B cell (primary cell): ENCODE measurements at regions not wholly inside any gene's neighbourhood (a gene's known extent, or its start where the extent isn't known, plus 50 kb on each side); places are given as distances from the start of the nearest gene placed in this dataset.

Source experiments
- ATAC-seq: fragments of 200-7000 bp; cut with Tn5 transposase; one replicate; pipeline ENCODE4 v1.10.0; 2021; ENCODE audit warnings: low read depth, mild to moderate bottlenecking, moderate number of reproducible peaks, moderate library complexity
- CTCF ChIA-PET: fragments of 350-600 bp; sonication (Branson Sonifier 250); formaldehyde crosslinking; loops from one replicate; lab custom pipeline; 2021; ENCODE audit warnings: antibody characterized with exemption, inconsistent platforms; lab: Charles Lee
- POLR2A ChIA-PET: fragments of 350-600 bp; sonication (Branson Sonifier 250); formaldehyde crosslinking; loops from one replicate; lab custom pipeline; 2021; ENCODE audit warnings: antibody characterized with exemption; lab: Charles Lee
- DNase-seq: peaks from one replicate; pipeline ENCODE4 v3.0.0; 2013
- H2AFZ ChIP-seq: 2 replicates; pipeline ENCODE4 v1.6.1; 2012; ENCODE audit warnings: mild to moderate bottlenecking, low read depth, low read length; ENCODE audit not compliant: insufficient read depth, poor library complexity, severe bottlenecking
- H3K27ac ChIP-seq, 2 donors: 1 replicate in 1 of 2; 2 replicates in 1 of 2; pipeline ENCODE4 v1.5.1; 2012 to 2013; ENCODE audit warnings: low read length in 2 of 2, mild to moderate bottlenecking in 2 of 2, moderate library complexity in 1 of 2
- H3K27me3 ChIP-seq, 4 experiments: fragments of 200-600 bp in 1 of 4; sonication (generic) in 1 of 4; replicated peaks in 1 of 4; 1 replicate in 2 of 4; 2 replicates in 2 of 4; pipeline versions ENCODE4 v1.6.1 to v1.7.0; 2013 to 2016; ENCODE audit warnings: low read length in 3 of 4, mild to moderate bottlenecking in 2 of 4, mixed read lengths in 1 of 4, moderate library complexity in 1 of 4; ENCODE audit not compliant: insufficient read depth in 4 of 4, control insufficient read depth in 3 of 4; ENCODE audit errors: control extremely low read depth in 1 of 4
- H3K36me3 ChIP-seq, 2 experiments: replicated peaks in 1 of 2; 1 replicate in 1 of 2; 2 replicates in 1 of 2; pipeline versions ENCODE4 v1.6.1 to v1.7.1; 2013; ENCODE audit warnings: low read length in 1 of 2; ENCODE audit not compliant: insufficient read depth in 2 of 2, control insufficient read depth in 1 of 2; ENCODE audit errors: control extremely low read depth in 1 of 2, extremely low read depth in 1 of 2
- H3K4me1 ChIP-seq, 2 donors: fragments of 200-600 bp in 1 of 2; sonication (generic) in 1 of 2; 1 replicate in 1 of 2; 2 replicates in 1 of 2; pipeline versions ENCODE4 v1.5.1 to v1.6.1; 2013 to 2017; ENCODE audit warnings: low read length in 2 of 2; ENCODE audit not compliant: control insufficient read depth in 2 of 2, insufficient read depth in 2 of 2
- H3K4me2 ChIP-seq: replicated peaks from 2 replicates; pipeline ENCODE3; 2012; ENCODE audit warnings: mild to moderate bottlenecking, low read depth, low read length; ENCODE audit not compliant: poor library complexity, severe bottlenecking
- H3K4me3 ChIP-seq, 5 experiments: fragments of 200-600 bp in 1 of 5; sonication (generic) in 1 of 5; 1 replicate in 3 of 5; 2 replicates in 2 of 5; pipeline versions ENCODE4 v1.5.1 to v1.7.0; 2011 to 2016; ENCODE audit warnings: low read length in 4 of 5, mild to moderate bottlenecking in 4 of 5, low read depth in 2 of 5, control low read depth in 1 of 5, moderate library complexity in 1 of 5; ENCODE audit not compliant: insufficient read depth in 1 of 5; ENCODE audit errors: control extremely low read depth in 1 of 5, extremely low read depth in 1 of 5
- H3K79me2 ChIP-seq: fragments of 200-600 bp; sonication (generic); one replicate; pipeline ENCODE4 v1.6.0; 2016; ENCODE audit warnings: low read length; ENCODE audit not compliant: control insufficient read depth, insufficient read depth
- H3K9ac ChIP-seq: fragments of 200-600 bp; sonication (generic); 2 replicates; pipeline ENCODE4 v1.6.1; 2017; ENCODE audit warnings: mild to moderate bottlenecking, low read length, moderate library complexity
- H3K9me3 ChIP-seq, 3 donors: one replicate each; pipeline versions ENCODE4 v1.6.1 to v1.7.1; 2013; ENCODE audit warnings: low read length in 2 of 3; ENCODE audit not compliant: control insufficient read depth in 2 of 3, insufficient read depth in 1 of 3; ENCODE audit errors: control extremely low read depth in 1 of 3
- H4K20me1 ChIP-seq: 2 replicates; pipeline ENCODE4 v1.6.0; 2012; ENCODE audit warnings: mild to moderate bottlenecking, low read length; ENCODE audit not compliant: insufficient read depth, control insufficient read depth, poor library complexity, severe bottlenecking
- H3K27ac Mint-ChIP-seq: one replicate; pipeline ENCODE4 v1.8.0; 2021; ENCODE audit warnings: mixed read lengths
- H3K27me3 Mint-ChIP-seq: one replicate; pipeline ENCODE4 v1.8.0; 2021; ENCODE audit warnings: mixed read lengths
- H3K4me1 Mint-ChIP-seq: one replicate; pipeline ENCODE4 v1.8.0; 2021; ENCODE audit warnings: mixed read lengths
- H3K4me3 Mint-ChIP-seq: one replicate; pipeline ENCODE4 v1.8.0; 2021; ENCODE audit warnings: mixed read lengths
- H3K9me3 Mint-ChIP-seq: one replicate; pipeline ENCODE4 v1.8.0; 2022; ENCODE audit warnings: mixed read lengths; ENCODE audit not compliant: insufficient read depth
- EZH2 ChIP-seq: IDR thresholded peaks from 2 replicates; pipeline ENCODE4 v1.6.1; 2012; ENCODE audit warnings: borderline replicate concordance, low read depth, mild to moderate bottlenecking, moderate library complexity, low read length; ENCODE audit not compliant: insufficient read depth, poor library complexity, severe bottlenecking
- WGBS: methylation state at CpG from one replicate; pipeline ENCODE4 v1.1.5; 2013; ENCODE audit warnings: missing lambda C conversion rate; ENCODE audit not compliant: insufficient coverage; 5-methylcytosine and 5-hydroxymethylcytosine counted together
- intact Hi-C: fragments of 100-400 bp; cut with micrococcal nuclease; formaldehyde crosslinking; loops from one replicate; pipeline ENCODE4 v1.10.0; 2022
- TF ChIP-seq, protein P1 (sequence below): fragments of 200-600 bp; IDR thresholded peaks from one replicate; pipeline ENCODE4 v1.8.0; 2022; ENCODE audit warnings: antibody characterized with exemption, mild to moderate bottlenecking

DNA sequence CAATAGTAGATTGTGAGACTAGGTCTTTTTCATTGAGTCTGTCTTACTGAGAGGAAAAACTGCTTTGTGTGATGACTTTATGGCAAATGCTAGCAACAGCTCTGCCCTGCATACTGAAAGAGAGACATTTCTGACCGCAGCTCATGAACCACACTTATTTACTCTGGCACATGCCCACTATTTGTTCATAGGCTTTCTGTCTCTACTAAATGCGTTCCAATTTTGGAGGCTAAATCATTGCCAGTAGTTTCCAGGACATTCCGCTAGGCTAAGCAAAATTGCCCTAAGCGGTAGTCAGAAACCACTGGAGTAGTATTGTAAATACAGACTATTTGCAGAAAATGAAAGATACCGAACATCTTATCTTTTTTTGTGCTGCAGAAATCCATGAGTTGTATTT, 55.6 kb upstream of the DLX6 start:
- DNase-seq, result no peak
- TF ChIP-seq, protein P1, sequence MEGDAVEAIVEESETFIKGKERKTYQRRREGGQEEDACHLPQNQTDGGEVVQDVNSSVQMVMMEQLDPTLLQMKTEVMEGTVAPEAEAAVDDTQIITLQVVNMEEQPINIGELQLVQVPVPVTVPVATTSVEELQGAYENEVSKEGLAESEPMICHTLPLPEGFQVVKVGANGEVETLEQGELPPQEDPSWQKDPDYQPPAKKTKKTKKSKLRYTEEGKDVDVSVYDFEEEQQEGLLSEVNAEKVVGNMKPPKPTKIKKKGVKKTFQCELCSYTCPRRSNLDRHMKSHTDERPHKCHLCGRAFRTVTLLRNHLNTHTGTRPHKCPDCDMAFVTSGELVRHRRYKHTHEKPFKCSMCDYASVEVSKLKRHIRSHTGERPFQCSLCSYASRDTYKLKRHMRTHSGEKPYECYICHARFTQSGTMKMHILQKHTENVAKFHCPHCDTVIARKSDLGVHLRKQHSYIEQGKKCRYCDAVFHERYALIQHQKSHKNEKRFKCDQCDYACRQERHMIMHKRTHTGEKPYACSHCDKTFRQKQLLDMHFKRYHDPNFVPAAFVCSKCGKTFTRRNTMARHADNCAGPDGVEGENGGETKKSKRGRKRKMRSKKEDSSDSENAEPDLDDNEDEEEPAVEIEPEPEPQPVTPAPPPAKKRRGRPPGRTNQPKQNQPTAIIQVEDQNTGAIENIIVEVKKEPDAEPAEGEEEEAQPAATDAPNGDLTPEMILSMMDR, result no peak
- no peak for TF ChIP-seq EZH2
- no peak overlapping the region for H3K27ac ChIP-seq
- H3K9me3 ChIP-seq, result no peaks in the 10 kb centered on the region
- intact Hi-C loops, result no loop called here
- Mint-ChIP-seq H3K27me3 (peaks cover 14% of the 10 kb centered on the region), H3K4me1 (no peaks in the 10 kb centered on the region), H3K9me3 (no peaks in the 10 kb centered on the region), H3K27ac (no peak overlapping the region), H3K4me3 (no peak overlapping the region)
- H3K36me3 ChIP-seq, result no peaks in the 10 kb centered on the region
- no peaks in the 10 kb centered on the region for H3K4me1 ChIP-seq
- no peaks in the 10 kb centered on the region for H3K79me2 ChIP-seq
- WGBS, result 88% methylated on average over 4 of the region's 5 CpGs
- H2AFZ ChIP-seq, result no peak overlapping the region
- no peaks in the 10 kb centered on the region for H3K27me3 ChIP-seq
- no peaks in the 10 kb centered on the region for H4K20me1 ChIP-seq
- H3K9ac ChIP-seq, result no peak overlapping the region
- POLR2A ChIA-PET, result no interaction called here
- H3K4me2 ChIP-seq, result no peak overlapping the region
- H3K4me3 ChIP-seq, result no peak overlapping the region
- CTCF ChIA-PET, result no interaction called here
- ATAC-seq, result no peak

DNA sequence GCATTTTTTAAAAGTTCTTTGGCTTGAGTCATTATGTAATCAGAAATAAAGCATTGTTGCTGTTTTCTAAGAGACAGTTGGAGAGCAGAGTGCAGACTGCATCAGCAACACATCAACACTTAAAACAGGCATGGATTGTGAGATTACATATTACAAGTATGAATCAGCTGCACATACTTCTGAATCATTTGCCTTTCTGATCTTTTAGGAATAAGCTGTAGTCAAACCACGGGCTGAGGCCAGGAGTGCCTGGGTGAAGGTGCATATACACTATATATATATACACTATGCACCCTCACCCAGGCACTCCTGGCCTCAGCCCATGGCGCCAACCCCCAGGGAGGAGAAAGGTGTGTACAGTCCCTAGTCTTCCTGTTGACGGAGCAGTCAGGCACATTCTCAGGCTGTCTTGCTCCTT, 52.4 kb upstream of the DLX6 start:
- Mint-ChIP-seq H3K4me1 (no peaks in the 10 kb centered on the region), H3K27ac (no peak overlapping the region), H3K9me3 (no peaks in the 10 kb centered on the region), H3K27me3 (peaks cover 16% of the 10 kb centered on the region), H3K4me3 (no peak overlapping the region)
- DNase-seq (no peak), ATAC-seq (no peak)
- ChIA-PET POLR2A (no interaction called here), CTCF (no interaction called here)
- intact Hi-C loops, result no loop called here
- Histone ChIP-seq H3K27ac (no peak overlapping the region), H4K20me1 (no peaks in the 10 kb centered on the region), H2AFZ (no peak overlapping the region), H3K79me2 (no peaks in the 10 kb centered on the region), H3K9ac (no peak overlapping the region), H3K36me3 (no peaks in the 10 kb centered on the region), H3K9me3 (no peaks in the 10 kb centered on the region), H3K27me3 (no peaks in the 10 kb centered on the region), H3K4me2 (no peak overlapping the region), H3K4me1 (no peaks in the 10 kb centered on the region), H3K4me3 (no peak overlapping the region)
- TF ChIP-seq, protein P1, result no peak
- no peak for TF ChIP-seq EZH2
- WGBS, result 100% methylated on average over 2 of the region's 3 CpGs
